Coronary artery (tissue), 2 donors: ENCODE measurements at regions not wholly inside any gene's neighbourhood (a gene's known extent, or its start where the extent isn't known, plus 50 kb on each side); places are given as distances from the start of the nearest gene placed in this dataset.

Source experiments
- DNase-seq: peaks from one replicate; pipeline ENCODE4 v3.0.0-alpha.2; 2017; ENCODE audit warnings: low spot score
- H3K27ac ChIP-seq, 2 donors: fragments of 200-600 bp; sonication (generic); one replicate each; pipeline ENCODE4 v1.5.1; 2016 to 2019
- H3K4me3 ChIP-seq: fragments of 200-600 bp; sonication (generic); 2 replicates; pipeline ENCODE4 v1.5.1; 2016; ENCODE audit warnings: mild to moderate bottlenecking, moderate library complexity
- CTCF ChIP-seq: fragments of 200-600 bp; sonication (generic); IDR thresholded peaks from one replicate; pipeline ENCODE4 v1.5.1; 2019; ENCODE audit warnings: antibody characterized with exemption

DNA sequence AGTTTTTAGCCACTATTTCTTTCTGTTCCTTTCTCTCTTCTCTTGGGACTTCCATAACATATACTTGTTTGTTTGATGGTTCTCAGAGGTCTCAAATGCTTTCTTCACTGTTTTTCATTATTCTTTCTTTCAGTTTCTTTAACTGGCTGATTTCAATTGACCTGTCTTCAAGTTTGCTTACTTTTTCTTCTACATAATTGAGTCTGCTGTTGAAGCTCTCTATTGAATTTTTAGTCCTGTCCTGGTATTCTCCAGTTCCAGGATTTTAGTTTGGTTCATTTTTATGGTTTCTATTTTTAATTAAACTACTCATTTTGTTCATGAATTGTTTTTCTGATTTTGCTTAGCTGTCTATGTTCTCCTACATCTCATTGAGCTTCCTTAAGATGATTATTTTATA, 1305.3 kb upstream of the CELF2 start:
- no peak for DNase-seq
- Histone ChIP-seq H3K4me3 (no peak overlapping the region), H3K27ac (no peak overlapping the region)
- TF ChIP-seq CTCF = no peak

DNA sequence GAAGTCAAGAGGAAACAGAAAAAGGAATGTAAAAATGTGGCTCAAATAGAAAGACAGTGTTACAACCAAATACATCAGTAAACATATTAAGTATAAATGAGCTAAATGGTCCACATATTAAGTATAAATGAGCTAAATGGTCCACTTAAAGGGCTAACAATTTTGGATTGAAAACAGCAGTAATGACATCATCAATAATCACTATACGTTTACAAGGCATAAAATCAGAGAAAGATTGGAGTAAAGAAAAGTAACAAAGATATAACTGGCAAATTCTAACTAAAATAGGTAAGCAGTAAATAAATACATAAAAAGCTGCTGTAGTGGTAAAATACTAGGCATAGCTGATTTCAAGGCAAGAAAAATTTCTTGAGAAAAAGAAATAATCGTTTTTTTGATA, 1298.4 kb upstream of the CELF2 start:
- DNase-seq = no peak
- TF ChIP-seq CTCF = no peak
- H3K4me3 ChIP-seq = no peak overlapping the region
- H3K27ac ChIP-seq = no peak overlapping the region

DNA sequence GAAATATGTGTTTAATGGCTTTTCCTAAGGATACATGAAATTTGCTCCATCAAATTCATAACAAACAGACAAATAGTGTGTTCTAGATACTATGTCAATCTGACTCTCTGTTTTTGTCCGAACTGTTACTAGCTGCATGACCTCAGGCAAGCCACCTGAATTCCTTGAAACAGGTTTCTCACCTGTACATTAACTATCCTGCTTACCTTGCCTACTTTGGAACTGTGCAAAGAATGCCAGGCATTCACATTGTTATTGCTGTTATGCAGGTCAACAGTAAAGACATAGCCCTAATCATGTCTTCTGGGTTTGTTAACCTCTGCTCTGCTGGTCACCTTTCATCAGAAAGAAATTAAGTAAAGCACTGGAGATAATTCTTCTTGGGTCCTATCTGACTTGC, 1283.9 kb upstream of the CELF2 start:
- DNase-seq = no peak

DNA sequence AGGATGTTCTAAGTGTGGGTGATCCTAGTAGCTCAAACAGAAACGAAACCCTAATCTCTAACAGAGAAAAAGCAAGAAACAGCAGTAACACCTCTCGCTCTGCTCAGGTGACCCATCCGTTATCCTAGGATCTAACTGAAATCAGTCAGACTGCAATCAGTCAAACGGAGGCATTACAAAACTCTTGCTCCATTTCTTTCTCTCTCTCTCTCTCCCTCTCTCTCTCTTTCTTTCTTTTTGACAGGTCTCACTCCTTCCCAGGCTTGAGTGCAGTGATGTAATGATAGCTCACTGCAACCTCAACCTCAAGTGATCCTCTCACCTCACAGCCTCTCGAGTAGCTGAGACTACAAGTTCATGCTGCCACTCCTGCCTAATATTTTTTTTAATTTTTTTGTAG, 1283.5 kb upstream of the CELF2 start:
- TF ChIP-seq CTCF = no peak
- DNase-seq = no peak
- H3K27ac ChIP-seq = no peak overlapping the region
- no peak overlapping the region for H3K4me3 ChIP-seq

More for the DNA sequence above, 1283.9 kb upstream of the CELF2 start:
- no peak overlapping the region for H3K27ac ChIP-seq
- TF ChIP-seq CTCF = no peak
- H3K4me3 ChIP-seq = no peak overlapping the region

DNA sequence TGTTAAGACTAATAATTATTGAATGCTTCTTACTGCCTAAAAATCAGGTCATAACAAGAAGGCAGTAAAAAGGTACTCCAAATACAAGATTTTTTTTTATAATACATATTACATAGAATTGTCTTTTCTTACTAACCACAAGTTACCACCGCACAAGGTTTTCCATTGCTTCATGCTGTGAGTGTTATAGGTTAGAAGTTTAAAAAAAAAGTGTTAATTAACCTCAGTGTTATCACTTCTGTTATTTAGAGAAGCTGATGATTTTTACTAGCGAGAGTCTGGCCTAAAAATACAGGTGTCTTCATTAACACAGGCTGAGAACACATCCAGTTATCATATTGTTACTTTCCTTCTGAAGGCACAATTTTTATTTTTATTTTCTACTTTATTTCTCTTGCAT, 1281.9 kb upstream of the CELF2 start:
- no peak overlapping the region for H3K4me3 ChIP-seq
- no peak for TF ChIP-seq CTCF
- H3K27ac ChIP-seq = no peak overlapping the region
- DNase-seq = no peak

GRCh38 chr10:9743639-9744038, 1274.0 kb upstream of the CELF2 start:
- no peak for DNase-seq
- Histone ChIP-seq H3K4me3 (no peak overlapping the region), H3K27ac (no peak overlapping the region)
- TF ChIP-seq CTCF = no peak

DNA sequence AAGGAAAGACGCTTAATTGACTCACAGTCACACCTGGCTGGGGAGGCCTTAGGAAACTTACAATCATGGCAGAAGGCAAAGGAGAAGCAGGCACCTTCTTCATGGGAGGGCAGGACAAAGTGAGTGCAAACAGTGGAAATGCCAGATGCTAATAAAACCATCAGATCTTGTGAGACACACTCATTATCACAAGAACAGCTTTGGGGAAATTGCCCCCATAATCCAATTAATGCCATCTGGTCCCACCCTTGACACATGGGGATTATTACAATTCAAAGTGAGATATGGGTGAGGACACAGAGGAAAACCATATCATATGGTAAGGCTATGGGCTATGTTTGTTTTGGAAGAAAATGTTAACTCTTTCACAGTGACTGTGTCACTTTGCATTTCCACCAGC, 1272.5 kb upstream of the CELF2 start:
- DNase-seq = no peak
- no peak overlapping the region for H3K27ac ChIP-seq
- no peak for TF ChIP-seq CTCF
- H3K4me3 ChIP-seq = no peak overlapping the region
